Fibroblast of skin of scalp (primary cell): ENCODE measurements at regions not wholly inside any gene's neighbourhood (a gene's known extent, or its start where the extent isn't known, plus 50 kb on each side); places are given as distances from the start of the nearest gene placed in this dataset.

Experiments used
- DNase-seq: peaks from one replicate; pipeline ENCODE4 v3.0.0-alpha.2; 2013

DNA sequence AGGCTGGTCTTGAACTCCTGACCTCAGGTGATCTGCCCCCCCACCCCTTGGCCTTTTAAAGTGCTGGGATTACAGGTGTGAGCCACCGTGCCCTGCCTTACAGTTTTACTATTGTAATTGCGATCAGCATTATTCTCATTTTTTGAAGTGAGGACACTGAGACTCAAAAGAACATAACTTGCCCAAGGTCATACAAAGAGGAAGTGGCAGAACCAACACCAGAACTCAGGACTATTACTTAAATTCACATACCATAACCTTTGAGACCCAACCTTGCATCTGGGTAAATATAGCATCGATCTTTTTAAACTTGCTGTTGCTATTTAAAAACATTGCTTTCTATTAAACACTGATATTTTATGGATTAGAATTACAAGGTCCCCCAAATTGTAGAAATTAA lies 54.2 kb downstream of the FOXI1 start:
- no peak for DNase-seq

DNA sequence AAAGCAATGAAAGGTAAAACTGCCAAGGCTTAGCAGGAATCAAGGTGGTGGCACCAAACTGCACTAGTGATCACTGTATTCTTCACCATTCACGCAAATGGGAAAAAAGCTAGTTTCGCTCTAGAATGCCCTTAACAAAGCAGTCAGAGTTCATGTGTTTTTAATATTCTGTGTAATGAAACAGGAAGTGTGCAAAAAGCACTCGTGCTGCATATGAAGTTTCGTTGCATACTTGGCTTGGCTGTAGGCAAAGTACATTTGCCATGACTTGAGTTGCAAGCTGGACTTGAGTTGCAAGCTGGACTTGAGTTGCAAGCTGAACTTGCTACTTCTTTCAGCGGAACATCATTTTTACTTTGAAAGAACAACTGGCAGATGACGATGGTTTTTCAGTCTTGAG lies 55.4 kb downstream of the FOXI1 start:
- peak; percentile 30 for DNase-seq

DNA sequence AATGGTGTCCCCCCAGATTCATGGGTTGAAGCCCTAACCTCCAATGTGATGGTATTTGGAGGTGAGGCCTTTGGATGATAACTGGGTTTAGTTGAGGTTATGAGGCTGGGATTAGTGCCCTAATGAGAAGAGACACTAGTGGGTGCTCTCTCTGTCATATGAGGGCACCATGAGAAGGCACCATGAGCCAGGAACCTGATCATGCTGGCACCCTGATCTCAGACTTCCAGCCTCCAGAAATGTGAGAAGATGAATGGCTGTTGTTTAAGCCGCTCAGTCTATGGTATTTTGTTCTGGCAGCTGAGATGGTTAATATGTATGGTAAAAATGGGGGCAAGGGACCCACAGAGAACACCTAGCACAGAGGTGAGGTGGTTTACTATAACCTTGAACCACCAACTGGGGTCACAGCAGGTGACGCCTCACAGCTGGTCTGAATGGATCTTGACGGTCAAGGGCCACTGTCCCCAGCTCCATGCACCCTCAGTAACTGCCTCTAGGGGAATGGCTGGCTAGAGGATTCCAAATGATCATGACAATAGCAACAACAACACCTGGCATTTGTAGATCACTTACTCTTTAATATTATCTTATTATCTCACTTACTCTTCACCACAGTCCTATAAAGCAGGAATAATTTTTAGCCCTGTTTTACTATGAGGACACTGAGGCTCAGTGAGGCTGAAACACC lies 57.1 kb downstream of the FOXI1 start:
- DNase-seq = no peak

DNA sequence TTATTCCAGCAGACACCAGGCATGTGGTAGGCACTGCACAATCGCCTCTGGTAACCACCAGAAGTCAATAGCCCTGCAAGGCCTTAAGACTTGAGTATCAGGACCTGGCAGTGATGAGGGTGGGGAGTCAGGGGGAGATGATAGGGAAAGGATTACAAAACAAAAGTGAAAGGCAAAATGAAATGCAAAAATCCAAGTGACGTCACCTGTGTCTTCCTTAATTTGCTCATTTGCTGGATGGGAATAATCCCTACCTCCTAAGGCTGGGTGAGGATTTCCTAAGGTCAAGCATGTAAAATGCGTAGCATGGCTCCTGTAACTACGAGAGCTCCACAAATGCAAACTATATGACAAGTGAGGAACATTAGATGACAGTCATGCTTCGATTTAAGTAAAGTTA lies 58.4 kb downstream of the FOXI1 start:
- DNase-seq = no peak

DNA sequence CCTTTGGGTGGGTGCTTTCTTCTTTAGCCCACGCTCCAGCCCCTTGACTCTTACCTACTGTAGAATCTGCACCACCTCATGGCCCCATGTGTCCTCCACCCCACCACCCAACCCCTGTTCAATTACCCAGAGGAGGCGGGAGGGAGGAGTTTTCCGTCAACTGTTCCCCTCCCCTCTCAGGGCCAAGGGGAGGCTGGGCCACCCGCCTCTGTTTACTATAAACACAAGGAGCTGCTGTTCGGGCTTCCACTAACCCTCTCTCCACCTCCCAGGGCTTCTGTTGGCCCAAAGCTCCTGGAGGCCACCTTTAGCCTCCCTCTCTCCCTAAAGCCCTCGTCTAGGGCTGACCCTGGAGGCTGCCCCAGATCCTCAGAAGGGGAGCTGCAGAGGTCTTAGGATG lies 59.2 kb downstream of the FOXI1 start:
- DNase-seq = no peak

DNA sequence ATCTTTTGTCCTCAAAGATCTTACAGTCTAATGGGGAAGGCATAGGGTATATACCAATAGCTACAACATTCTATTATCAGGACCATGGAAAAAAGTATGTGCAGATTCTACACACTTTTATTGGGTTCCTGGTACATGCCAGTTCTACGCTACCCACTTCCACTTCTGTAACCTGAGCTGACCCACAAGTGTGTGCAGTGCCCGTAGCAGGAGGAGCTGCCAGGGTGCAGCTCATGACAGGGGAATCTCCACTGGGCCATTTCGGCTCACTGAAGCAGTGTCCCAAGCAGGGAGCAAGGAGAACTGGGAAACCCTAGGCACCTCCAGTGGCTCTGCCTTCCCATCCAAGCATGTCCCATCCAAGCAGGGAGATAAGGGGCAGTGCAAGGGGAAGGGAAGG lies 60.4 kb downstream of the FOXI1 start:
- DNase-seq = no peak

DNA sequence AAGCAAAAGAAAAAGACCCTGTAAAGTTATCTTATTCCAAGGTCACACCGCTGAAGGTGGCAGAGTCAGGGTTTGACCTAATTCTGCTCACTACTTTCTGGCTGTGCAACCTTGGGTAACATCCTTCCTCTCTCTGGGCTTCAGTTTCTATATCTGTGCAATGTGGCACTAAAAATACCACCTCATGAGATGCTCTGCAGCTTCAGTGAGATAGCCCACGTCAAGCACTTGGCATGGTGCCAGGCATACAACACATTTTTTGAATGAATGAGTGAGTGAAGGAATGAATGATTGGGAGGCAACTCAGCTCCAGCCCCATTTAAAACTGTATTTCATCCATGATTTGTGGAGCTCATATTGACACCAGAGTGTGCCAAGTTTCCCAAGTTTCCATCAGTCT lies 62.3 kb downstream of the FOXI1 start:
- no peak for DNase-seq

DNA sequence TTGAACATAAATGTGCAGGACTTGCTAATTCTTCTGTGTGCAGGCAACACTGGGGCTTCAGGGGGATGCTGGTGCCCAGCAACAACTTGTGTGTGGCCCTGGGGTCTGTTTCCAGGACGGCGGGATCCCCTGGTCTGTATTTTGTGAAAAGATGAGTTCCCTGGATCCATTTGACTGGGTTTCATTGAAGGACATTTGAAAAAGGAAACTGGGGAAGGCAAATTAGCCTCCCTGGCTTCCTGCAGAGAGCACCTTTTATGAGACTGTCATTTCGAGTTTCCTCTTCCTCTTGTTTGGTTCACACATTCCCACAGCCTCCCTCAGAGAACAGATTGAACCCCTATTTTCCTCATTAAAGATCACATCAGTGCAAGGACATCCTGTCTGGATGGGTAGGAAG lies 63.1 kb downstream of the FOXI1 start:
- no peak for DNase-seq

DNA sequence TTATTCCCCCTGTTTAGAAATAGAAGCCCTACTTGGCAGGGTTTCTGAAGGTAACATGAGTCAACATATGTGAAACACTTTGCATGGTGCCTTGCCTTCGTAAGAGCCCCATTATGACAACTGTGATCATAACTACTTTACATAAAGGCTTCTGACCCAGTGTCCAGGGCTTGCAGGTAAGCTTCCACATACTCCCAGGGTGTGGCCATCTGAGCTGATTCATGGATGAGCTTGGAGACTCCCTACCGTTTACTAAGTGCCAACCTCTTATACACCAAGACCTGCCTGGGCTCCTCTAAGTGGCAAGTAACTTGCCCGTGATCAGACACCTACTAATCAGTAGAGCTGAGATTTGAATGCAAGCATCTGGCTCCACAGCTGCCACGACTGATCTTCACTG lies 62.8 kb upstream of the C5orf58 start:
- DNase-seq = no peak

DNA sequence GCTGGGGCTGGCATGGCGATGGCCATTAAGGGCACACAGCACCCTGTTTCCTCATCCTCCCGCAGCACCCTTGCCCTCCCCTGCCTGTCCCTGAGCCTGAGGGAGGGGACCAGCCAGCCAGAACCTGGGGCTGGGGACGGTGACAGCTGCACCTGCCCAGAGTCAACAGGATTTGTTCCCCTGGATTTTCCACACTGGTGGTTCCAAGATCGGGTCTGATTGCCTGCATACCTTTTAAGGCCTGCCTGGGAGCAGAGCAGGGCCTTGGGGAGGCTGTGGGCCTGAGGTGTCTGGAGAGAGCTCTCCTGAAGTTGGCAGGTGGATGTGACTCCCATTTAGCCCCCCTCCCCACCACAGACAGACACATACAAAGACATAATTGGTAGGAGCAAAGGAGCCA lies 61.0 kb upstream of the C5orf58 start:
- no peak for DNase-seq

DNA sequence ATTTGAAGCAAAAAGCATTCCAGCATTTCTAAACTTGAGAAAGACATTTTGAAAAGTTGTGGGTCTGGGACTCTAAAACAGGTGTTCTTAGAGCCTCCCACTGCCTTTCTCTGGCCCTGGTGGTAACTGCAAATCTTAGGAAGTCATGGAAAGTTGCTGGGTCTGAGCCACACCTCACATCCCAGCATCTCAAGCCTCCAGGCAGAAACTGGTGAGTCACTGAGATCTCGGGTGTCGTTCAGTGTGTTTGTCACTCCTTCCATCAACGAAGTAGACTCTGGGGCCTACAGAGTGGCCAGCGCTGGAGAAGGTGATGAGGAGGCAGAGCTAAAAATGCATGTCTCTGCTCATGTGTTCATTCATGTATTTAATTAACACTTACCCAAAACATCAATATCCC lies 59.6 kb upstream of the C5orf58 start:
- peak; percentile 37 for DNase-seq

DNA sequence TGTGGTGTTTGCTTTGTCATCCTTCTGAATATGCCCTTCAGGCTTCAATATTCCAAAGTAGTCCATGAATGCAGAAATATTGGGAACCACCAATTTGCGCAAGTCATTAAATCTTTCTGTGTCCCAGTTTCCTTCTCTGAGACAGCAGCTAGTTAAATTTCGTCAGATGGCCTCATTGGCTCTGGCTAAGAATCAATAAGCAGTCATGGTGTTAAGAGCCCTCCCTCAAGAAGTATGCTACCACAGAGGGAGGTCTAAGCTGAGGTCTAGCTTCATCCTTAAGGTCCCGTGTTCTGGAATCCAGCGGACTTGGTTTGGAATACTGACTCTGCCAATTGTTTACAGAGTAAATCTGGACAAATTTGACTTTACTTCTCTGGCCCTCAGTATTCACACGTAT lies 59.1 kb upstream of the C5orf58 start:
- DNase-seq = peak; percentile 5

DNA sequence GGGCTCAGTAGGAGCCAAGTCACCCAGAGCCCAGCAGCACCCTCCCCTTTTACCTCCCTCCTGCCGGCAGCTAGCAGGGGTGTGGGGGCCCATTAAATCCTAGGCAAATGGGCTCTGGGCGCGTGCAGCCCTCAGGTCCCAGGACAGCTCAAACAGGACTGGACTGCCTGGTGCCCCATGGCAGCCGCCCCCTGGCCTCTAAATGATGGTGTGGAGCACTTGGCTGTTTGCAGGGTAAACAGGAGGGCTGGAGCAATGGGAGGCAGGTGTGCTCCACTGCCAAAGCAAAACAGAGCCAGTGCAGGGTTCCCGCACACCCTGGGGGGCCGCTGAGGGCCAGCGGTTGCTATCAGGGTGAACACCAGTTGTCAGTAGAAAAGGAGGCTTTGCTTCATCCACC lies 55.9 kb upstream of the C5orf58 start:
- DNase-seq = no peak

DNA sequence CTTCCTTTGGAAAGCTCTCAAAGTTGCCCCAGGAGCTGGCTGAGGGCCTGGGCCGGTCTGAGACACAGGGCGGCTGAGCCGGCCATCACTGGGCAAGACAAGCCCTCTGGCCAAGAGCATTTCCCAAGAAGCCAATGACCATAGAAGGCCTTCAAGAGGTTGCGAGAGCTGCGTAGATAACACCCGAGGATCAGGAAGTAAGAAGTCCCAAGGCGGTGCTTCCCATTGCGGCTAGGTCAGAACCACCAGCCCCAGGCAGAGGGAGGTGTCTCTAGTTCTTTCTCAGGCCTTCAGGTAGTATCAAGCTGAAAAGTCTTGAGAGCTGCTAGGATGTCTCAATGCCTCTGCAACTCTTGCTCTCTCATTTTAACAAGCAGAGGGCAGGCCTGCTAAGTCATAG lies 54.0 kb upstream of the C5orf58 start:
- DNase-seq = no peak

DNA sequence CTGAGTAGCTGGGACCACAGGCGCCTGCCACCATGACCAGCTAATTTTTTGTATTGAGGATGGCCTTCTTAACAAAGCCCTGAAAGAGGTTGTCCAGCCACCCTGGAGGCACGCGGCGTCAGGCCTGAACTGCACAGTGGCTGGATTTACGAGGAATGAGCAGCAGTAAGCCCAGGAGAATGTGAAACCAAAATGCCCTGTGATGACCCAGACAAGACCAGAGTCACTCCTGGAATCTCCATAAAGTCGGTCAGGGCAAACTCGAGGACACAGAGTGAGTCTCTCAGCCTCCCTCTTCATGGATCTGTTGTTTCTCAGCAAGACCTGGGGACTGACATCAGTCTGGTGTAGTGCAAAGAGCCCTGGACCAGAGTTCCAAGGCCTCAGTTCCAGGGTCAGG lies 53.2 kb upstream of the C5orf58 start:
- DNase-seq = no peak

DNA sequence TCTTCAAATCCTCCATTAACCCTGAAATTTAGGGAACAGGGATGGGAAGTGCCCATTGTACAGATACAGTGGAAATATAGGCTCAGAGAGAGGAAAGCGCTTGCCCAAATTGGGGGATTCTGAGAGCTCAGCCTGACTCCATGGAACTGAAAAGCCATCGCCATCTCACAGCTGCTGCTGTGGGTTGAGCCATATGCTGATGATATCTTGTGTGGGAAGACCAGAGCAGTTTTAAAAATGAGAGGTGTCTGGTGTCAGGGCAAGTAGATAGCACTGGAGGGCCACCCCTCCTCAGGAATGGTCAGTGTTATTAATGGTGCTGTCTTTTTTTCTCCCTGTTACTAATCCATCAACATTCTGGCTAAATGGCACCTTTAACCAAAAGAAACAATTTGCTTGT lies 50.9 kb upstream of the C5orf58 start:
- no peak for DNase-seq

DNA sequence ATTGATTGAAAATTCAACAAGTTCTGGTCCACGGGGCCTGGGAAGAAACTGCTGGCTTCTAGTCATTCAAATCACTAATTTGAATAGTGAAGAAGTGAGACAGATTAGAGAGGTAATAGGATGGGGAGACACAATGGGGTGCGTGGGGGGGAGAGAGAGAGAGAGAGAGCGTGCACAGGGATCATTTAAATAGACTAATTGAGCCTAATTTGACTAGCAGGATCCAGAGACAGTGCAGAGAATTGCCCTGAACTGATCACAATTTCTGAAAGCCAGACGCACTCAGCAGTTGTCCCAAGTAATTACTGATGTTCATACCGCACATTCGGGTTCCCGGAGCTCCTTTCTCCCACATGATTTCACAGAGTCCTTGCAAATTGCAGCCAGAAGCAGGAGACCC lies 50.3 kb upstream of the C5orf58 start:
- no peak for DNase-seq
